RWPE1 (cell line): ENCODE measurements at regions not wholly inside any gene's neighbourhood (a gene's known extent, or its start where the extent isn't known, plus 50 kb on each side); places are given as distances from the start of the nearest gene placed in this dataset.

ENCODE experiments used
- CTCF ChIA-PET: fragments of 350-600 bp; sonication (Branson Sonifier 250); formaldehyde crosslinking; extraction: SDS; loops from one replicate; lab custom pipeline; 2021; lab: Yijun Ruan, JAX
- POLR2A ChIA-PET: fragments of 400-600 bp; formaldehyde crosslinking; extraction: SDS; loops from one replicate; lab custom pipeline; 2020; ENCODE audit warnings: antibody characterized with exemption; ENCODE audit not compliant: low non-redundant PET; lab: Yijun Ruan, JAX
- DNase-seq: peaks from one replicate; pipeline ENCODE4 v3.0.0; 2012; ENCODE audit warnings: low spot score
- H3K27ac ChIP-seq: fragments of 450-650 bp; 2 replicates; pipeline ENCODE4 v1.5.1; 2017
- TF ChIP-seq, protein P1 (sequence below): fragments of 450-650 bp; conservative IDR thresholded peaks from 2 replicates; pipeline ENCODE4 v1.5.1; 2017; ENCODE audit warnings: low read depth, mild to moderate bottlenecking

DNA sequence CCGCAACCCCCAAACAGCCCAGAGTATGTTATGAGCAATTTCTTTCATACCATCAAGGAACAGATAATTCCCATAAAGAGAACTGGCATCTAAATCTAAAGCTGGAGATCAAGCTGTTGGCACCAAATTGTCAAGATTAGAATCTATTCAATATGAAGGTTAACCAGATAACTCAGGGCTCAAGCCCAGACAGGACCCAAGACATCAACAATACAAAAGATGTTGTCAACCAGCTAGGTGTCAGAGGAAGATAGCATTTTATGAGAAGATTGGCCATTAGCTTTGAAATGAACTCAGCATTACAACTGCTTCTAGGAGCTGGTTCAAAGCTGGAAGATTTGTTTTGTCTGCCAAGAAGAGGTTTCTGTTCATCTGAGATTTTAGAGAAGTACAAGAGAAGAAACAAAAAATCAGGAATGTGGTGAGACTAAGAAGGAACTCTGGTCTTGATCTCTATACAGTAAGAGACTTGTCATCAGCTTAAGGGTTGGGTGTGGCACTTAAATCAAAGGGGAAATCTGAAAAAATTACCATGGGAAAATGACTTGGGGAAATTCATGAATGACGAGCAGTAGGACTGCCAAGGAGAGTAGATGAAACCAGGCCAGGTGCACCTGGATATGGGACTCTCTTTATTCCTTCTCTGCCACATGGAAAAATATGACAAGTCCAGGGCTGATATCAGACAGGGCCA is 64.2 kb upstream of the COX10 start:
- POLR2A ChIA-PET, result no interaction called here
- DNase-seq, result no peak

GRCh38 chr17:14006249-14006942 is 62.9 kb upstream of the COX10 start:
- POLR2A ChIA-PET, result no interaction called here
- no peak for DNase-seq
- H3K27ac ChIP-seq, result no peak overlapping the region
- TF ChIP-seq, protein P1, sequence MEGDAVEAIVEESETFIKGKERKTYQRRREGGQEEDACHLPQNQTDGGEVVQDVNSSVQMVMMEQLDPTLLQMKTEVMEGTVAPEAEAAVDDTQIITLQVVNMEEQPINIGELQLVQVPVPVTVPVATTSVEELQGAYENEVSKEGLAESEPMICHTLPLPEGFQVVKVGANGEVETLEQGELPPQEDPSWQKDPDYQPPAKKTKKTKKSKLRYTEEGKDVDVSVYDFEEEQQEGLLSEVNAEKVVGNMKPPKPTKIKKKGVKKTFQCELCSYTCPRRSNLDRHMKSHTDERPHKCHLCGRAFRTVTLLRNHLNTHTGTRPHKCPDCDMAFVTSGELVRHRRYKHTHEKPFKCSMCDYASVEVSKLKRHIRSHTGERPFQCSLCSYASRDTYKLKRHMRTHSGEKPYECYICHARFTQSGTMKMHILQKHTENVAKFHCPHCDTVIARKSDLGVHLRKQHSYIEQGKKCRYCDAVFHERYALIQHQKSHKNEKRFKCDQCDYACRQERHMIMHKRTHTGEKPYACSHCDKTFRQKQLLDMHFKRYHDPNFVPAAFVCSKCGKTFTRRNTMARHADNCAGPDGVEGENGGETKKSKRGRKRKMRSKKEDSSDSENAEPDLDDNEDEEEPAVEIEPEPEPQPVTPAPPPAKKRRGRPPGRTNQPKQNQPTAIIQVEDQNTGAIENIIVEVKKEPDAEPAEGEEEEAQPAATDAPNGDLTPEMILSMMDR, result no peak
- CTCF ChIA-PET, result no interaction called here

More for the DNA sequence above, 64.2 kb upstream of the COX10 start:
- TF ChIP-seq, protein P1, result no peak
- CTCF ChIA-PET, result no interaction called here
- no peak overlapping the region for H3K27ac ChIP-seq

DNA sequence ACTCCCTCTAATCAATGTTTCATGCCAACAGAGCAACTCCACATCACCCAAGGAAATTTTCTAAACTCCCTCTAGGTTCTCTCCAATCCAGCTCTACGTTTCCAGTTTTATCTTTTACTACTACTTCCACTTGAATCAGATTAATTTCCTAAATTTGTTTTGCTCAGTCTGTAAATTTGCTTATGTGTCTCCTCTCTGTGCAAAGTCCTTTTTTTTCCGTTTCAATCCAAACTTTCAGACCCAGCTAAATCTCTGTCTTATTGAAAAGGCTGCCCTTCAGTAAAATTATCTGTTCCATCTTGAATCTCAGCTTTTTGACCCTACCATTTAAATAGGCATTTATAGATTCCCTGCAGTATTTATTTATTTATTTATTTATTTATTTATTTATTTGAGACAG is 61.4 kb upstream of the COX10 start:
- TF ChIP-seq, protein P1, result no peak
- POLR2A ChIA-PET, result no interaction called here
- CTCF ChIA-PET, result no interaction called here
- no peak overlapping the region for H3K27ac ChIP-seq
- DNase-seq, result no peak

- ChIA-PET CTCF (interaction anchor here (1.0 kb wide), 1 partner anchor 409 kb away, joined by 3 read pairs; no protein-coding TSS in a partner anchor), POLR2A (no interaction called here)
- TF ChIP-seq, protein P1, result no peak
- H3K27ac ChIP-seq, result no peak overlapping the region
- no peak for DNase-seq
Measured at GRCh38 chr17:14011036-14011692, 58.1 kb upstream of the COX10 start.

DNA sequence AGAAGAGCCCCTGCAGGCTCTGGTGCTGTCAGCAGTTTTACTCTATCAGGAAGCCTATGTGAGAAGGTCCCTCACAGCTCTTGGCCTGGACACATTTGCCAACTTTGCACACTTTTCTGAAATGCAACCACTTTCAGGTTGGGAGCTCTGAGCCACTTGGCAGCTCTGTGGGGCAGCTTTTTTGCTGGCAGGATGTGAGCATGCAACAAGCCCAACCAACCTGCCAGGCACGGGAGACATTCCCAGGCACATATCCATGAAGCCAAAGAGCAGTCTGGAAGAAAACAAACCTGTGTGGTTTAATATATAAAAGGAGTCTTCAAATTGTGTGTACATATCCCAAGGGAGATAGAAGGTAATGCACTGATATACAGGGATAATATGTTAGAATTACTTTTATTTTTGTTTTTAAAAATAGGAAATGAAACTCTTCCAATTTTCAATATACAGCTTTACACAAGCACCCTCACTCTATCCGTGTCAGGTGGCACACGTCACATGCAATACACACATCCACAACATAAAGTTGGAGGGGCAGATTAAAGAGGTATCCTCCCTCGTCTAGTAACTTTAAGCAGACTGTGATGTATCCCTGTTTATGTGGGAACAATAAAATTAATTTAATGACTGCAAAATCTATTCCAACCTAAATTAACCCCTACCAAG is 57.4 kb upstream of the COX10 start:
- TF ChIP-seq, protein P1, result no peak
- ChIA-PET CTCF (interaction anchor here (1.0 kb wide), 1 partner anchor 409 kb away, joined by 3 read pairs; no protein-coding TSS in a partner anchor), POLR2A (no interaction called here)
- no peak overlapping the region for H3K27ac ChIP-seq
- DNase-seq, result no peak

- TF ChIP-seq, protein P1, result no peak
- no peak for DNase-seq
- ChIA-PET POLR2A (no interaction called here), CTCF (interaction anchor here (0.6 kb wide), 1 partner anchor 676 kb away, joined by 3 read pairs; no protein-coding TSS in a partner anchor)
- H3K27ac ChIP-seq, result no peak overlapping the region
Measured at GRCh38 chr17:14014657-14015056, 54.6 kb upstream of the COX10 start.
